Upper lobe of left lung (tissue), 6 donors: ENCODE measurements at regions not wholly inside any gene's neighbourhood (a gene's known extent, or its start where the extent isn't known, plus 50 kb on each side); places are given as distances from the start of the nearest gene placed in this dataset.

Experiments
- ATAC-seq, 2 donors: fragments of 200-7000 bp; cut with Tn5 transposase; one replicate each; pipeline ENCODE4 v1.9.1; 2022; ENCODE audit warnings: mild to moderate bottlenecking in 2 of 2, moderate library complexity in 2 of 2; ENCODE audit not compliant: low FRiP score in 2 of 2
- DNase-seq, 2 donors: peaks; one replicate each; pipeline ENCODE4 v3.0.0-alpha.2; 2019 to 2020
- H3K27ac ChIP-seq, 4 donors: fragments of 200-600 bp; sonication (generic); one replicate each; pipeline ENCODE4 v1.5.1; 2016 to 2019
- H3K27me3 ChIP-seq, 4 donors: fragments of 200-600 bp; sonication (generic); one replicate each; pipeline ENCODE4 v1.5.1; 2017 to 2019
- H3K36me3 ChIP-seq, 4 donors: fragments of 200-600 bp; sonication (generic); one replicate each; pipeline ENCODE4 v1.5.1; 2016 to 2019
- H3K4me1 ChIP-seq, 4 donors: fragments of 200-600 bp; sonication (generic); one replicate each; pipeline ENCODE4 v1.5.1; 2018 to 2019
- H3K4me3 ChIP-seq, 4 donors: fragments of 200-600 bp; sonication (generic); one replicate each; pipeline ENCODE4 v1.5.1; 2017 to 2019; ENCODE audit warnings: mild to moderate bottlenecking in 2 of 4, moderate library complexity in 1 of 4
- H3K9me3 ChIP-seq, 4 donors: fragments of 200-600 bp; sonication (generic); one replicate each; pipeline ENCODE4 v1.5.1; 2018 to 2019
- EP300 ChIP-seq, 4 donors: sonication (generic); formaldehyde crosslinking; IDR thresholded peaks; one replicate each; pipeline ENCODE4 v1.5.1; 2017; ENCODE audit warnings: antibody characterized with exemption in 4 of 4, control low read depth in 2 of 4
- POLR2A ChIP-seq, 4 donors: fragments of 450-650 bp; IDR thresholded peaks; one replicate each; pipeline ENCODE4 v1.5.1; 2016 to 2017; ENCODE audit warnings: antibody characterized with exemption in 4 of 4, mild to moderate bottlenecking in 2 of 4
- POLR2AphosphoS5 ChIP-seq, 2 donors: sonication (generic); formaldehyde crosslinking; IDR thresholded peaks; one replicate each; pipeline ENCODE4 v1.5.1; 2017; ENCODE audit warnings: antibody characterized with exemption in 2 of 2
- WGBS, 2 donors: methylation state at CpG; one replicate each; pipeline ENCODE4 v1.1.5; 2017 to 2018; 5-methylcytosine and 5-hydroxymethylcytosine counted together
- TF ChIP-seq, protein P1 (sequence below), 6 experiments: fragments of 450-650 bp in 4 of 6; fragments of 200-600 bp in 2 of 6; sonication (generic) in 2 of 6; IDR thresholded peaks; one replicate each; pipeline ENCODE4 v1.5.1; 2016 to 2019; ENCODE audit warnings: antibody characterized with exemption in 6 of 6
- donor health status: DM: no; HTN: no; CAD: no; lungs with moderate emphysema.
- donor health status: DM: no; HTN: yes; CAD: no; lungs with severe emphysema.

DNA sequence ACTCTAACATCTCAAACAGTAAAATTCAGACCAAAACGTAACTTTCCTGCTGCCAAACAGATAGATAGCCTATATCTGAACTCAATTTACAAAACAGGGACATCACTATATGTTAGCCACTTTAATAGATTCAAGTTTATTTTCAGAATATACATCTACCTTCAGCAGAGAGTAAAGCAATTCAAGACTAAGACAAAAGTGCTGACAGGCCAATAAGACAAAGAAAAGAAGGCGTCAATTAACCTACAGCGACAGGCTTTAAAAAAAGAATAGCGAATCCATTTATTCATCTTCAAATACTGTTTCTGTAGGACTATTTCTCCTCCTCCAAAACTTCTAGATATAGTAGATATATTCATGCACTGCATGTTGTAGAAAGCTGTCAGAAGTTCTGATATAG, 333.0 kb downstream of the GRB14 start:
- Histone ChIP-seq H3K4me1 (no peaks in the 10 kb centered on the region), H3K36me3 (no peaks in the 10 kb centered on the region), H3K27me3 (no peaks in the 10 kb centered on the region), H3K9me3 (no peaks in the 10 kb centered on the region), H3K27ac (no peak overlapping the region), H3K4me3 (no peak overlapping the region)
- no peak for DNase-seq
- ATAC-seq, result no peak
- 84 to 85% methylated on average over 4 of the region's 4 CpGs for WGBS, 2 donors
- TF ChIP-seq EP300 (IDR thresholded peaks at IDR 0.05) (no peak), POLR2AphosphoS5 (IDR thresholded peaks at IDR 0.05) (no peak), POLR2A (IDR thresholded peaks at IDR 0.05) (no peak)
- TF ChIP-seq, protein P1, sequence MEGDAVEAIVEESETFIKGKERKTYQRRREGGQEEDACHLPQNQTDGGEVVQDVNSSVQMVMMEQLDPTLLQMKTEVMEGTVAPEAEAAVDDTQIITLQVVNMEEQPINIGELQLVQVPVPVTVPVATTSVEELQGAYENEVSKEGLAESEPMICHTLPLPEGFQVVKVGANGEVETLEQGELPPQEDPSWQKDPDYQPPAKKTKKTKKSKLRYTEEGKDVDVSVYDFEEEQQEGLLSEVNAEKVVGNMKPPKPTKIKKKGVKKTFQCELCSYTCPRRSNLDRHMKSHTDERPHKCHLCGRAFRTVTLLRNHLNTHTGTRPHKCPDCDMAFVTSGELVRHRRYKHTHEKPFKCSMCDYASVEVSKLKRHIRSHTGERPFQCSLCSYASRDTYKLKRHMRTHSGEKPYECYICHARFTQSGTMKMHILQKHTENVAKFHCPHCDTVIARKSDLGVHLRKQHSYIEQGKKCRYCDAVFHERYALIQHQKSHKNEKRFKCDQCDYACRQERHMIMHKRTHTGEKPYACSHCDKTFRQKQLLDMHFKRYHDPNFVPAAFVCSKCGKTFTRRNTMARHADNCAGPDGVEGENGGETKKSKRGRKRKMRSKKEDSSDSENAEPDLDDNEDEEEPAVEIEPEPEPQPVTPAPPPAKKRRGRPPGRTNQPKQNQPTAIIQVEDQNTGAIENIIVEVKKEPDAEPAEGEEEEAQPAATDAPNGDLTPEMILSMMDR (IDR thresholded peaks at IDR 0.05), result no peak

DNA sequence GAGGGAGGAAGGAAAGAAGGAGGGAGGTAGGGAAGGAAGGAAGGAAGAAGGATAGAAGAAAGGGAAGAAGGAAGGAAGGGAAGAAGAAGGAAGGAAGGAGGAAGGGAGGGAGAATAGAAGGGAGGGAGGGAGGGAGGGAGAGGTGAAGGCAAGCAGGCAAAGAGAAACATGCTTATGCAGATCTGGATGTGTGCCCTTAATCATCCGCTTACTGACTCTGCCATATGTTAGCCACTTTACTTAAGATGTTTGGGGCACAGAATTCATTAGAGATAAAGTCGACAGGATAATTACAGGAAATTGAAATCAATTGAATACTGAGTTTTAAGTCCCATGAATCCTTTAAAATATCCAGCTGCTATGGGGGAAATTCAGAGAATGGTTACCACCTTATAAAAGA, 334.2 kb downstream of the GRB14 start:
- Histone ChIP-seq H3K36me3 (no peaks in the 10 kb centered on the region), H3K4me1 (no peaks in the 10 kb centered on the region), H3K27me3 (no peaks in the 10 kb centered on the region), H3K9me3 (no peaks in the 10 kb centered on the region), H3K27ac (no peak overlapping the region), H3K4me3 (no peak overlapping the region)
- DNase-seq (no peak), ATAC-seq (no peak)
- TF ChIP-seq POLR2A (IDR thresholded peaks at IDR 0.05) (no peak), EP300 (IDR thresholded peaks at IDR 0.05) (no peak), POLR2AphosphoS5 (IDR thresholded peaks at IDR 0.05) (no peak)
- TF ChIP-seq, protein P1 (IDR thresholded peaks at IDR 0.05), result no peak
- 71 to 84% methylated on average over 2 of the region's 2 CpGs for WGBS, 2 donors

DNA sequence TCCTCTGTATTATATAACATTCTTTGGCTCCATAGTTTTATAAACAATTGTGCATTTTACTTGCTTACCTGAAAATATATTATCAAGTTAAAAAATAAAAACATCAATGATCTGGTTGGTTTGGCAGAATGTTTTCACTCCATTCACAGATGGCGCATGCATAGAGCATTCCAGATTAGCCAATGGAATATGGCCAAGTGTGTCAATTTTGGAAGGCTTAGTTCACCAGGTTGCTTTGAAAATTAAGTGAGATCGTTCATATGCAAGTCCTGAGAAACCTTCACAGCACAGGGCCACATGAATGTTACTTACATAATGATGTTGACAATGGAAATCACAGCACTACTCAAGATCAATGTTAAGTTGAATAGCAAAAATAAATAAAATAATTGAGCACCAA, 335.7 kb downstream of the GRB14 start:
- DNase-seq (no peak), ATAC-seq (no peak)
- H3K27ac ChIP-seq, result no peak overlapping the region
- no peaks in the 10 kb centered on the region for H3K4me1 ChIP-seq
- no peaks in the 10 kb centered on the region for H3K27me3 ChIP-seq
- no peaks in the 10 kb centered on the region for H3K36me3 ChIP-seq
- TF ChIP-seq, protein P1 (IDR thresholded peaks at IDR 0.05), result no peak
- TF ChIP-seq EP300 (IDR thresholded peaks at IDR 0.05) (no peak), POLR2A (IDR thresholded peaks at IDR 0.05) (no peak), POLR2AphosphoS5 (IDR thresholded peaks at IDR 0.05) (no peak)
- H3K4me3 ChIP-seq, result no peak overlapping the region
- WGBS, 2 donors, result 76 to 83% methylated on average over 2 of the region's 2 CpGs
- H3K9me3 ChIP-seq, result no peaks in the 10 kb centered on the region

DNA sequence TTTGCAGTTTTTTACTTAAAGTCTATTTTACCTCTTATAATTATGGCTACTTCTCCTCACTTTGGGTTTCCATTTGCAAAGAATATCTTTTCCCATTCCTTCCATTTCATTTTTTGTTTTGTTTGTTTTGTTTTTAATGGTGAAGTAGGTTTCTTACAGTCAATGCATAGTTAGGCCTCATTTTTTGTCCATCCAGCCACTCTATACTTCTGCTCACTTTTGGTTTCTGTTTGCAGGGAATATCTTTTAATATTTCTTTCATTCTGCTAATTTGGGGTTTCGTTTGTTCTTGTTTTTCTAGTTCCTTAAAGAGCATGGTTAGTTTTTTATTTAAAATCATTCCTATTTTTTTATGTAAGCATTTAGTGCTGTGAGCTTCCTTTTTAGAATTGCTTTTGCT, 339.4 kb downstream of the GRB14 start:
- H3K9me3 ChIP-seq, result no peaks in the 10 kb centered on the region
- H3K4me1 ChIP-seq, result no peaks in the 10 kb centered on the region
- DNase-seq (no peak), ATAC-seq (no peak)
- H3K27me3 ChIP-seq, result no peaks in the 10 kb centered on the region
- H3K4me3 ChIP-seq, result no peak overlapping the region
- WGBS, 2 donors, result 44 to 82% methylated on average over 1 of the region's 1 CpG
- TF ChIP-seq EP300 (IDR thresholded peaks at IDR 0.05), result no peak
- no peak for TF ChIP-seq POLR2A (IDR thresholded peaks at IDR 0.05)
- TF ChIP-seq POLR2AphosphoS5 (IDR thresholded peaks at IDR 0.05), result no peak
- TF ChIP-seq, protein P1 (IDR thresholded peaks at IDR 0.05), result no peak
- no peaks in the 10 kb centered on the region for H3K36me3 ChIP-seq
- no peak overlapping the region for H3K27ac ChIP-seq

- DNase-seq, result no peak
- no peak for TF ChIP-seq EP300 (IDR thresholded peaks at IDR 0.05)
- no peaks in the 10 kb centered on the region for H3K4me1 ChIP-seq
- H3K9me3 ChIP-seq, result no peaks in the 10 kb centered on the region
- ATAC-seq, result no peak
- no peaks in the 10 kb centered on the region for H3K27me3 ChIP-seq
- no peak overlapping the region for H3K27ac ChIP-seq
- H3K4me3 ChIP-seq, result no peak overlapping the region
- no peaks in the 10 kb centered on the region for H3K36me3 ChIP-seq
These were observed 345.6 kb downstream of the GRB14 start for GRCh38 chr2:164275659-164276058.
